ENCODE measurements at regions not wholly inside any gene's neighbourhood (a gene's known extent, or its start where the extent isn't known, plus 50 kb on each side); places are given as distances from the start of the nearest gene placed in this dataset.

DNA sequence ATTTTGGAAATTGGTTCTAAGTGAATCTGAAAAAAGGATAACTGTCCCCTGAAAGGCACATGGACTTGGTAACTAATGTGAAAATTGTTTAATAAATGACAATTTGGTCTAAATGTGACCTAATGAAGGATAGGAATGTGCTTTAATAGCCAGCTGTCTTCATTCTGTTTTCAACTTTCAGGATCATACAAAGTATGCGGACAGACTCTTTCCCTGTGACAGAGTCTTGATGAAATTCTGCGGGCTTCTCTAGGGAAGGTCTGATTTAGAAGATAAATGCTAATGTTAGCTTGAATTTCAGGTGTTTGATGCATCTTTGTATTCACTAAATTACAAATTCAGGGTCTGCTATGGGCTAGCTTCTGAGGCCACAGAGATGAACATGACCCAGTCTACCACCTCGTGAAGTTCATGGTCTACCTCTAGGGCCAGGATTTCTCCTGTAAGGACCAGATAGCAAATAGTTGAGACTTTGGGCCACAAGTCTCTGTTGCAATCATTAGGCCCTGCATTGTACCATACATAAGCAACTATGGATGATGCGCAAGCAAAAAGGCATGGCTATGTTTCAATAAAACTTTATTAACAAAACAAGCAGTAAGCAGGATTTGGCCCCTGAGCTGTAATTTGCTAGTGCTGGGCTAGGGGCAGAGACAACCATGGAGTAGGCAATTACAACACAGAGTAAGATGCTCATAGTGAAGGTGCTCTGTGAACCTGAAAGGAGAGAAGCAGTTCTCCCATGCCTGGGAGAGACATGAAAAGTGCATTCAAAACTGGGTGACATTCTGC is 368.6 kb downstream of the INHBA start:
- no peak for DNase-seq

DNA sequence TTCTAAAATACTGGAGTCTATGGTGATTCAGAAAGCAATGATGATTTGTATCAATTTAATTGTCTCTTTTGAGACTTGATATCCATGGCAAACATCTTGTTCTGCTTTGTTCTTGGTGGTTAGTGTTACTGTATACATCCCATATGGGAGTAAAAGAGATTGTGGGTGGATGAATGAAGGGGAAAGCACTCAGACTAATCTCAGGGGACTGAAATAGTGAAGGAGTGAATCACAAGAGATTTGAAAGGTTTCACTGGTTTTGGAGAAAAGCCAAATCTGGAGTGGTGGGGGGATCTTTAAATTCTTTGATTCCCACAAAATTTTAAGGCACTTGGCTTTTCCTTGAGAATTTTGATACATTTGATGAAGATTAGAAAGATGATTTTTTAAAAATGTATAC is 369.4 kb downstream of the INHBA start:
- DNase-seq, result no peak

DNA sequence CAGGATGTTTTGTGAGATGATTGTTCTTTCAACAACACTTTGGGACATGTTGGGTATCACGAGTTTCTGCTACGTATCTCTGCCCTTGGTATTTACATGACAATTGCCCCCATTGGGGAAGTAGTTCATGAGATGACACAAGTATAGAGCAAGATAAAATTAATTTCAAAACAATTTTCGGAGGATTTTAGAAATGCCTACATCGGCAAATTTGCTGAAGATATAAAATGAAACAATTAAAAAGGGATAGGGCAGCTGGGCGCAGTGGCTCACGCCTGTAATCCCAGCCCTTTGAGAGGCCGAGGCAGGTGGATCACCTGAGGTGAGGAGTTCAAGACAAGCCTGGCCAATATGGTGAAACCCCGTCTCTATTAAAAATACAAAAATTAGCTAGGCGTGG is 371.7 kb downstream of the INHBA start:
- DNase-seq, result no peak

DNA sequence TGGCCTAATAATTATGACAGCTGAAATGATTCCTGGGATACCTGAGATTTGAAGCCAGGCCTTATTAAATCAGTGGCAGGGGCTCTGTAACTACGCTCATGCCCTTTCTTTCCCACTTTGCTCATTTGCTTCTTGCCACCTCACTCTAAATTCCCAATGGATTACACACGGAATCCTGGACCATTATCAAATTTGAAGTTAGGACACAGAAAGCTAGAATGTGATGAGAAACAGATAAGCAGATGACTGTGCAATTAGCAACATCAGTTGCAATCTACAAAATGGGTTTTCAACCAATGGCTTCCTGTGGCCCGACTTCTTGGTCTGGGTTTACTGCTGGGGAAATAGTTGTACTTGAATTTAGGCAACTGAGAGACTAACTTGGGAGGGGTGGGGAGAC is 374.3 kb downstream of the INHBA start:
- DNase-seq, result no peak

DNA sequence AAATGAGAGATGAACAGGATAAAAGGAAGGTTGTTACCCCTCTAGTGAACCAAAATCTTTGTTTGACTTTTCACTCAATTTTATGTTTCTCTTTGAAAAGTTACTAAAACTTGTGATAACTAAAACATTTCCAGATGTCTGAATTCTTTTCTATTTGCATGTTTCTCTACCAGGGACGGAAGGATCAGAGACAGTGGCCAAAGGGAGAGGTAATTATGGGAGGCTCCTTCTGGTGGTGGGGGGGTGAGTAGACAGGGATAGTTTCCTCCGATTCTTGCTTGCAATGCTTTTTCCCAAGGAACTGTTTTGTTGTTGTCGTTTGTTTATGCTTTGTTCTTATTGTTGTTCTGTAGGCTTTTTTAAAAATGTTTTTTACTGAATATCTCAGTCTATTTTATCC is 374.8 kb downstream of the INHBA start:
- DNase-seq, result no peak

DNA sequence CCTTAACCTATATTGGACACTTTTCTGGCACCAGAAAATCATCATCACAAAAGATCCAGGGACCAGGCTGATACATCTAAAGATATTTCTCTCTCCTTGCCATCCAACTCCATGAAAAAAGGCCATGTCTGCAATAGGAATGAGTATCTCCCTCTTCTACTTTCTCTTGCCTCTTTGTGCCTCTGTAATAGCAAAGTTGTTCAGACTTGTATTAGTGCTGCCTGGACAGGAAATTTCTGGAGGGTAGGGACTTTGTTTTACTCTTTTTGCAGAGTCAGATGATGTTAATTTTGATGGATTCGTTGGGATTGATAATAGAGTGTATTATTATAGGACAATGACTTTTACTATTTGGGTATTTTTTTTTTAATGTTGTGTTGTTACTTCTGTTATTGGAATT is 376.3 kb downstream of the INHBA start:
- DNase-seq, result no peak

DNA sequence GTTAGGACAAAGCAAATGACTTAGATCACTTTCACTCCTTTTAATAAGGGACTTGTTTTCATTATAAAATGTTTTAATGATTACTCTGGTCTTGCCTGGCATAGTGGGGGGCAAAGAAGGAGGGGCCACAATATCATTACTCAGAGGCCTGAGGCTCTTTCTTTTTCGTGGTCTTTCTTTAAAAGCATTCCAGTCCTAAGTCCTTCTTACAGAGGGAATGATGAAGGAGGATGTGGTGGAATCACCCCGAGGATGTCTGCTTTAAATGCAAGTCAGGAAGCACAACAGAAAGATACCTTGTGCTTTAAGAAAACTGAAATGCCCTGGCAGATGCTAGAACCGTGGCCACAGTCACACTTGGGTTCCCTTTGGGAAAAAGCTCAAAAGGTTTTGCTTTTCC is 379.1 kb downstream of the INHBA start:
- DNase-seq, result no peak

DNA sequence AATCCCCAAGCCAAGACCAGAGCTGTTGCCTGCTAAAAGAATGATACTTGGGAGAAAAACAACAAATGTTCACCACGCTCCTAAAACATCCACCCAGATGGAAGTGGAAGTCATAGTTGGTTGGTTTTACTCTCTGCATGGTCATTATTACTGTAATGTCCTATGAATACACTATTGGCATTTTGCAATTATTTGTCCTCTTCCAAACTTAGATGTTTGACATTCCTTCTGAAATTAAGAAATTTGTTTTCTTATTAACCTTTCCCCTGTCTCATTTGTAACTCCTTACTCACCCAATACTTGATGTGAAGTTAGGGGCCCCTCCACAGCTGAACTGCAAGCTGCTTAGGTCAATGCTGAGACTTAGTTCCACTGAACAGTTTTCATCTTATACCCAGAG is 383.3 kb downstream of the INHBA start:
- DNase-seq, result no peak

DNA sequence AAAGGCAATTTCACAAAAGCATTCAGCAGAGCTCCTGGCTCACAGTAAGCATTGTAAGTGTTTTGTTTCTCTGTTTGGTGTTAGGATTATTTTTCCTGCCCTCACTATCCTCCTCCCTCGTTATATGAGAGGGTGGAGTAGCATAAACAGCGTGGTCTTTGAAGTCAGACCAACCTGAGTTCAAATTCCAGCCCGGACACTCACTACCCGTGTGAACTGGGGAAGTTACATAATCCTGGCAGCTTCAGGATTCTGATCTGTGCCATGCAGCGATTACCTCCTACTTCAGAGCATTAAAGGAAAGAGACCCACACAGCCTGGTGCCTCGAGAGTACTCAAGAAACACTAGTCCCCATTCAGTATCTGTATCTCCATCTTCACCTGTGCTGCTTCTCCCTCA is 386.5 kb downstream of the INHBA start:
- DNase-seq, result no peak

DNA sequence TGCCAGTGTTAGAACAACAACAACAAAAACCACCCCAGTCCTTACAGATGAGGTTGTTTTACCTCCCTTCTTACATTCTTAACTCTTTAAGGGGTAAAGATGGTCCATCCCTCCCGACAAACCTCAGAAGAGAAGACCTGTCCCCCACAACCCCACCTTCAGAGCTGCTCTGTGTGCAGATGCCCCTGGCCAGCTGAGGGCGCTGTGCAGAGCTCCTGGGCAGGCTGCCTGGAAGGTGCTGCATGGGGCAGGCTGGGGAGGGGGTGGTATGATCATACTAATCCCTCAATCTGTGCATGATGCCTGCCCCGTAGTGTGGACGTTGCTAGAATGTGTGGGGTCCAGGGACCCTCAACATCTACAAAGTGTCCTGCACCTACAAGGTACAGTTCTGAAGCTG is 387.1 kb downstream of the INHBA start:
- no peak for DNase-seq

DNA sequence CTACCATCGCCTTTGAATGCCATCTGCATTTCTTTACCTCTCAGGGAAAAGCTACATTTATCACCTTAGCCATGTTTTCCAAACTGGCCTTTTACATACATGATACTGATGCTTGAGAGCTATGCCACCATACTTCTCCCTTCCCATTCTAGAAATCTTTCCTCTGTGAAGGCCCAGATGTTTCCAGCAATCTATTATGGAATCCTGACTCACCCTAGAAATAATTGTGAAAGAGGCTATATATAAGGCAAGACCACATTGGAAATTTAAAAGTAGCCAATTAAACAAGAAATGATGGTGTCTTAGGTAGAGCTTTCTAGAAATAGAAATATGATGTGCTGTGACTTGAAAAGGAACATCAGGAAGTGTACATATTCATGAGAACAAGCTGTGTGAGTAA is 389.7 kb downstream of the INHBA start:
- DNase-seq, result no peak

DNA sequence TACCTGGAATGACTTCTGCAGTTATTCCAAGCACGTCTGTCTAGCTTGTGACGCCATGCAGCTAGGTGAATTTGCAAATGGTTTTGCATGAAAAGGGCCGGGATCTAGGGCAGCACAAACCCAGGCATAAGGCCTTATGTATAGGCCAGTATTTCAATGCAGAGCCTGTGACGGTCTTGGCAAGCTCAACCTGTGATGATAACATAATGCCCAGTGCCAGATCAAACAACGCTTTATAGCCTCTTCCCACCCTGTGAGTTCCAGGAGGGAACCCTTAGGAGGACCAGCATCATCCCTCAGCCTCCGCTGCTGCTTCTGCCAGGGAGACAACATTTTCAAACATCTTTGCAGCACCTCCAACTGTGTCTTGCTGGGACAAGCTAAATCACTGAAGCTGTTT is 390.7 kb downstream of the INHBA start:
- no peak for DNase-seq

DNA sequence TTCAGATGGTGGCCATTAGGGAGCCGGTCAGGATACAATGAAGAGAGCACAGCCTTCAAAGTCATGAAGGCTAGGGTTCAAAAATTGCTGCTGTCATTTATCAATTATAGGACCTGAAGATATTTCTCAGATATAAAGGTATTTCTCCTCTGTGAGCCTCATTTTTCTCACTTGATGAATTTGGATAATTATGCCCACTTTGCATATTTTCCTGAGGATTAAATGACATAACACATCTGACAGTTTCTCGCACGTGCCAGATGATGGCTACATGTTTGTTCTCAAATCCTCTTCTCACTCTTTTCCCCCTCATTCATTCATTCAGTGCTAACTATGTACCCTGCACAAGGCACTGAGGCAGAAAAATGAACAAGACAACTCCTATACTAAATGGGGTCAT is 391.6 kb downstream of the INHBA start:
- no peak for DNase-seq

DNA sequence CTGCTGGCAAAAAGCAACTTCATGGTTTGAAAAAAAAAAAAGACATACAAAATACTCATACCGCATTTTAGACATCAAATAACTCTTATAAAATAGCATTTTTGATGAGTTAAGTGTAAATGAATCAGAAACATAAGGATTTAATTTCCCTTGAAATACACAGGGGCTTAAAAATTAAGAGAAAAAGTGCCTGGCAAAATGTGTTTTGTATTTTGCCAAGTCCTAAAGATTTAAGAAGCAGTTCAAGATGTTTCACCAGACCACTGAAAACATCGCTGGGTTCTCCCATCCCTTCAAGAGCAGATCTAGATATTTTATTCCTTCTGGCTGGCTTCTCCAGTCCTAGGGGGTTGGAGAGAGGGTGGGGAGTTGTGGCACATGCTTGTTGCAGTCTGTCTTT is 396.4 kb downstream of the INHBA start:
- DNase-seq, result no peak

DNA sequence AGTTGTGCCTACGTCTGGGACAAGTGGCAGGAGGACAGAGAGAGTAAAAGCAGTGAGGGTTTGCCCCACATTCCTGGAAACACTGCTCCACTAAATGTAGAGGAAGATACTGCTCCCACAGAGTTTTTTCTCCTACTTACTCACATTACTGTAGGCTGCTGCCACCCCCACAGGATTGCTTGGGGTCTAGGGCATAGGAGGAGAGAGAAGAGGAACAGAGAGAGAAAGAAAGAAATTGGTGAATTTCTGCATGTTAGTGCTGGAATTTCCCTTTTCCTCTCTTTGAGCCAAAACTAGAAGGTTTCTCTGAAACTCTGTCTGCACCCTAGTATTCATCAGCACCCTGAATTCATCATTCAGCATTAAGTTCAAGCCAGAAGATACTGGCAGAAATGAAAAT is 397.9 kb downstream of the INHBA start:
- DNase-seq, result peak; percentile 46 to 70

DNA sequence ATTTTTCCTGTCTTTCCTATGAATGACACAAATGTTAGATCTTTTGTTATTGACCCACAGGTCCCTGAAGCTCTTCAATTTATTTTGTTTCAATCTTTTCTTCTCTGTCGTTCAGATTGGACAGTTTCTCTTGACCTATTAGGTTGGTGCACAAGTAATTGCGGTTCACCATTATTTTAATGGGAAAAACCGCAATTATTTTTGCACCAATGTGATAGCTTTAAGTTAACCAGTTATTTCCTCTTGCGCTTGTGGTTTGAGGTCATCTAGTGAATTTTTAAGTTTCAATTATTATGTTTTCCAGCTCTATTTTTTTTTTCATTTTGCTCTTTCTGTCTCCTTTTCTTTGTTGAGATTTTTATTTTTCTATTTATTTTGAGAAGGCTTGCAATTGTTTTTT is 399.2 kb downstream of the INHBA start:
- DNase-seq, result no peak

DNA sequence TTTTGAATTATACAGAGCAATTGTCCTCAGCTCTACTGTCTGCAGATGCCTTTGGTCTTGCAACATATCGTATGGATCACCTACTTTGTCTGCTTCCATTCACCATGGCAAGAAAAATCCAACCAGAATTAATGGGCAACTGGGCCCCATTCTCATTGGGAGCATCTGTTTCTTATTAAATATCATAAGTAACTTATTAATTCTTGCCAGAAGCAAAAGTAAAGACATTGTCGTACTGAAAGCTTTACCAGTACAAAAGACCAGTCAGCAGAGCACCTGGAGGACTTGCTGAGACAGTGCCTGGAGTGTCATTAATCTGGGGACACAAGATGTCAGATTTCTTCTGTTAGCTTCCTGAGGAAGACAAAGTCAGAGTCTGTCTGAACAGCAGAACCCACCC is 404.5 kb downstream of the INHBA start:
- DNase-seq, result no peak

DNA sequence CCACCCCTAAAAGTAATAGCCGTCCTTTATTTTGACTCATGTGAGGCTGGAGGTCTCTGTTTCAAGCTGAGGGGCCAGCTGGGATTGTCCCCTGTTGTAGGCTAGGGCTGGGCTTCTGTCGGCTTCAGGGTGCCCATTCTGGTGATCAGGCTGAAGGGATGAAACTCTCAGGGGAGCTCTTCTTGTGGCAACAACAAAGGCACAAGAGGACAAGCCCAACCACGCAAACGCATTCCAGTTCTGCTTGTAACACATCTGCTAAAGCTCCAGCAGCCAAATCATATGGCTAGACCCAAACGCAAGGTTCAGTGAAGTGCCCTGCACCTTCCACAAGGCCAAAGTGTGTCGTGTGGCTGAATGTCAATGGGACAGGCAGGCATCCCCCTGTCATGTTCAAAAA is 405.7 kb downstream of the INHBA start:
- DNase-seq, result no peak

DNA sequence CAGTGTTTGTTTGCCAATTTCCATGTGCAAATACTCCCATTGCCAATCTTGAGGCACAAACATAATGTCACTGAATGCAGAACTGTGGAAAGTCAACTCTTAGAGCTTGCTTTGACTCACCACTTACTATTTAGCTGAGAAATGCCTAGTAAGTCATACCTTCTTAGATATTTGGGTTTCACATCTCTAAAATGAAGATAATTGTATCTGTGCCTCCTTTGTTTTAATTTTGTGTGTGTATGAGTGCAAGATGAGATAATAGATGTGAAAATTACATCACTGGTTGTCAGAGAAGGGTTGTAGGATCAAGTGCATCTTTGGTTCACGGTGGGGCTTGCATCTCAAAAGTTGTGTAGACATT is 407.5 kb downstream of the INHBA start:
- no peak for DNase-seq

DNA sequence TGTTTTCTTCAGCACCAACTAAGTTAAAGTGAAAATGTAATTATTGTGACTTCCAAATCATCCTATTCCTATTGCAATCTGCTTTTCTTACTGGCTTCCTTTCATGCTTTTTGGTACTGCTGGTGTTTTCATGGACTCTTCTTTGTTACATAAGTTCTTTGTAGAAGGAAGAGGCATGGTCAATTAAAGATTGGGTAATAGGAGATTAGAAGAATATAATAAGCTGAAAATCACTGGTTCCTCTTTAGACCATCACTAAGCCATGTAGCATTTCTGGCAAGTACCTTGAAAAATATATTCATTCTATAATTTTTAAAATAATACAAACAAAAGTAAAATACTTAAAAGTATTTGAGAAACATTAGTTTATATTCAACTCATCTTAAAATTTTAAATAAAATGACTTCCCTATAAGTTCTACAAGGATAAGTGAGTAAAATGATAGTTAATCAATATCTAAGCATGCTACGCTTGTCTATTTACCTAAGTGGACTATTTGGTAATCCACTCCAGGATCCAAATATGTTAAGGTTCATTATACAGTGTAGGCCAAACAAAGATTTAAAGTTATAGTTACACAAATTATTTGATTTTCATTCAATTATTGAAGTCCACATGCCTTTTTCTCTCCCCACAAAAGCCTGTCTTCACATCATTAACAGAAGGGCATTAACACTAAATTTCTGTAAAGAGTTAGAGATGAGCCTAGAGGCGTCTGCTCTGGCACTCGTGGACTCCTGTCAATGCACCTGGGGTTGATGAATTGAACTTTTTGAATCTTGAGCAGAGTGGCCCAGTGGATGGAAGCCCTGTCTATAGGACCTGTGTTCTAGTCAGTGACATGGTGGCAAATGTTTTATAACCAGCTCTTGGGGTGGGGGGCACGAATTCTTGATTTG is 408.1 kb downstream of the INHBA start:
- DNase-seq, result peak in 1 of 2 donors; percentile 3

DNA sequence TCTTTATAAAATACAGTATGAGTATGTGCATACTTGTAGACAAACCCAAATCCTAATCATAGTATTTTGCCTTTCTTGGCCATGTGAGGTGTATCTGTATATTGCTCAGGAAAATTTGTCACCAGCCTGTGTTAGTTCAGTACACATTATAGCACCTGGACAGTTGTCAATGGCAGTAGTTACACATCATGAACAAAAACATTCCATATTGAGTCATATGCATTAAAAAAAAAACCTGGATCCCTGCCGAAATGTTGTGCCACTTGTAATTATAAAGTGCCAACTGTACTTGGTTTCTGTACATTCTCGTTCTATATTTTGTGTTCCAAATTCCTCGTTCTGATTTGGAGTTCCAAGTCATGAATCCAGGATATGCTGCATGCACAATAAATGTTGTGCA is 410.4 kb downstream of the INHBA start:
- no peak for DNase-seq

DNA sequence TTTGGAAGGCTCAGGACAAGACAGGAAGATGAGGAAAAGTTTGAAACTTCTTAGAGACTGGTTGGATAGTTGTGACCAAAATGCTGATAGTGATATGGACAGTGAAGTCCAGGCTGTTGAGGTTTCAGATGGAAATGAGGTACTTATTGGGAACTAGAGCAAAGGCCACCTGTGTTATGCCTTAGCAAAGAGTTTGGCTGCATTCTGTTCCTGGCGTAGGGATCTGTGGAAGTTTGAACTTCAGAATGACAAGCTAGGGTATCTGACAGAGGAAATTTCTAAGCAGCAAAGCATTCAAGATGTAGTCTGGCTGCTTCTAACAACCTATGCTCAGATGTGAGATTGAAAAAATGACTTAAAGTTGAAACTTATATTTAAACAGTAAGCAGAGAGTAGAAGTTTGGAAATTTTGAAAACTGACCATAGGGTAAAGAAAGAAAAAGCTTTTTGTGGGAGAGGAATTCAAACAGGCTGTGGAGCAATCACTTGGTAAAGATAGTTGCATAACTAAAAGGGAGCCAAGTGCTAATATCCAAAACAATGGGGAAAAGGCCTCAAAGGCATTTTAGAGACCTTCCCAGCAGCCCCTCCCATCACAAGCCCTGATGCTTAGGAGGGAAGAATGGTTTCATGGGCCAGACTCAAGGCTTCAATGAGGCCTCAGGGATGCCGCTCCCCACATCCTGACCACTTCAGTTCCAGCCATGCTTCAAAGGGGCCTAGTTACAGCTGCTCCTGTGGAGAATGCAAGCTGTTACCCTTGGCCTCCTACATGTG is 415.1 kb downstream of the INHBA start:
- DNase-seq, result no peak

DNA sequence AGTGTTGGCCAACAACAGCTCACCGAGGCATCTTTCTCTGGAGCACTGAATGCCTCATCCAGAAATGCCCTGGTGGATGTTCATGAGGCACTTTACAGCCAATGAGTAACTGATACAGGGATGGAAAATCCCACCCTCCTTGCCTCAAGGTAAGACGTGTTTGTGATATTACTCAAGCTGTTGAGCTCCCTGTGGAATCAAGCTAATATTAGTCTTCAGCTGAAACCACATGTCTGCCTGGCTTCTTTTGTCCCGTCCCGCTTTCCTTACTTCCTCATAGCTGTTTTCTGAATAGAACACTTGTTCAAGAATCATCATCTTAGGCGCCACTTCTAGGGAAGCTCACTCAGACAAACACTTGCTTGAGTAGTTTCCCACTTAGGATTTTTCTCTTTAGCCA is 422.4 kb downstream of the INHBA start:
- DNase-seq, result no peak

DNA sequence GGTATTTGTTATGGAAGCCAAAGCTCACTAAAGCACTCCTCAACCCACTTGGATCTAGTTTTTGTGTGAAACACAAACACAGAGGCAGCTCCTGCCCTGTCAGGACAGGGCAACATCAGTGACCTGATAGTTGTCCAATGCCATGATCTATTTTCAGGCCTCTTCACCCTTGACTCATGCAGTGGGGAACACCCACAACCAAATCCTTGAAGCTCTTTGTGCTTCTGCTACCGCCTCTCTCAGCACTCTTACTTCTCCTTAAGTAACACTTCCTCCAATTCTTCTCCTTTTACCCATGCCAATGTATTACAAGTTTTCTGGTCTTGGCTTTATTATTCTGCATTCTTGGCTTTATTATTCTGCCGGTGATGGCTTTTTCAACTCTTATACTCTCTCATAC is 425.3 kb downstream of the INHBA start:
- peak; percentile 65 to 83 for DNase-seq
